ENCODE measurements at regions not wholly inside any gene's neighbourhood (a gene's known extent, or its start where the extent isn't known, plus 50 kb on each side); places are given as distances from the start of the nearest gene placed in this dataset.
"Not testable (repeated sequence)": the region's sequence is repeated elsewhere in the genome, so short reads cannot be mapped to it uniquely, and the experiment has no call there.

- DNase-seq (ENCODE audit: low spot score): no peak
Observed at GRCh38 chr4:134145369-134145768, 56.2 kb downstream of the PABPC4L start.

- DNase-seq (ENCODE audit: low spot score): no peak
Observed at GRCh38 chr4:134144337-134144736, 57.3 kb downstream of the PABPC4L start.

GRCh38 chr4:134141728-134142127 lies 59.9 kb downstream of the PABPC4L start:
- no peak for DNase-seq (ENCODE audit: low spot score)

- no peak for DNase-seq (ENCODE audit: low spot score)
Observed at GRCh38 chr4:134139188-134139587, 62.4 kb downstream of the PABPC4L start.

- no peak for DNase-seq (ENCODE audit: low spot score)
Observed at GRCh38 chr4:134132086-134132783, 69.4 kb downstream of the PABPC4L start.

- DNase-seq (ENCODE audit: low spot score): no peak
Observed at GRCh38 chr4:134126955-134127354, 74.6 kb downstream of the PABPC4L start.

GRCh38 chr4:134126000-134126560 lies 75.5 kb downstream of the PABPC4L start:
- DNase-seq (ENCODE audit: low spot score): no peak

GRCh38 chr4:134122903-134123302 lies 78.7 kb downstream of the PABPC4L start:
- DNase-seq (ENCODE audit: low spot score): no peak

- no peak for DNase-seq (ENCODE audit: low spot score)
Observed at GRCh38 chr4:134117392-134118183, 84.0 kb downstream of the PABPC4L start.

- no peak for DNase-seq (ENCODE audit: low spot score)
Observed at GRCh38 chr4:134089885-134090284, 111.7 kb downstream of the PABPC4L start.

GRCh38 chr4:134085496-134085895 lies 116.1 kb downstream of the PABPC4L start:
- no peak for DNase-seq (ENCODE audit: low spot score)

- not testable (repeated sequence) for DNase-seq (ENCODE audit: low spot score)
Observed at GRCh38 chr4:134079085-134079484, 122.5 kb downstream of the PABPC4L start.

- DNase-seq (ENCODE audit: low spot score): no peak
Observed at GRCh38 chr4:134078230-134078914, 123.2 kb downstream of the PABPC4L start.

- no peak for DNase-seq (ENCODE audit: low spot score)
Observed at GRCh38 chr4:134073711-134074110, 127.9 kb downstream of the PABPC4L start.

GRCh38 chr4:134072137-134072536 lies 129.5 kb downstream of the PABPC4L start:
- no peak for DNase-seq (ENCODE audit: low spot score)

- DNase-seq (ENCODE audit: low spot score): no peak
Observed at GRCh38 chr4:134070174-134070573, 131.4 kb downstream of the PABPC4L start.

GRCh38 chr4:134057356-134057755 lies 144.2 kb downstream of the PABPC4L start:
- DNase-seq (ENCODE audit: low spot score): no peak

GRCh38 chr4:134046221-134046620 lies 155.4 kb downstream of the PABPC4L start:
- not testable (repeated sequence) for DNase-seq (ENCODE audit: low spot score)

GRCh38 chr4:134045411-134045810 lies 156.2 kb downstream of the PABPC4L start:
- DNase-seq (ENCODE audit: low spot score): no peak

- no peak for DNase-seq (ENCODE audit: low spot score)
Observed at GRCh38 chr4:134043266-134043665, 158.3 kb downstream of the PABPC4L start.

GRCh38 chr4:134028421-134028820 lies 173.2 kb downstream of the PABPC4L start:
- no peak for DNase-seq (ENCODE audit: low spot score)

GRCh38 chr4:134027931-134028330 lies 173.7 kb downstream of the PABPC4L start:
- DNase-seq (ENCODE audit: low spot score): no peak

- no peak for DNase-seq (ENCODE audit: low spot score)
Observed at GRCh38 chr4:134024251-134024650, 177.3 kb downstream of the PABPC4L start.
